Epithelial cell of esophagus (primary cell): ENCODE measurements at regions not wholly inside any gene's neighbourhood (a gene's known extent, or its start where the extent isn't known, plus 50 kb on each side); places are given as distances from the start of the nearest gene placed in this dataset.

Experiments used
- DNase-seq: peaks from one replicate; pipeline ENCODE4 v3.0.0; 2010; ENCODE audit warnings: low read depth
- H3K4me3 ChIP-seq: 2 replicates; pipeline ENCODE4 v1.5.1; 2011; ENCODE audit warnings: mild to moderate bottlenecking, low read length, control low read depth
- CTCF ChIP-seq: IDR thresholded peaks from 2 replicates; pipeline ENCODE4 v1.5.1; 2011; ENCODE audit warnings: low read depth, mild to moderate bottlenecking, low read length, control low read depth, inconsistent platforms; ENCODE audit not compliant: insufficient read depth; ENCODE audit errors: missing control alignments

GRCh38 chr18:47758000-47758399 lies 172.5 kb downstream of the SMAD2 start:
- peak; percentile 8 for DNase-seq
- peak; percentile 33 for TF ChIP-seq CTCF
- H3K4me3 ChIP-seq, result no peak overlapping the region

- peak; percentile 69 for DNase-seq
- peak; percentile 93 for TF ChIP-seq CTCF
Measured at GRCh38 chr18:47756364-47757016, 174.0 kb downstream of the SMAD2 start.

GRCh38 chr18:47755102-47755456 lies 175.4 kb downstream of the SMAD2 start:
- no peak for TF ChIP-seq CTCF
- H3K4me3 ChIP-seq, result no peak overlapping the region
- DNase-seq, result no peak

More at GRCh38 chr18:47756364-47757016, 174.0 kb downstream of the SMAD2 start:
- H3K4me3 ChIP-seq, result no peak overlapping the region

GRCh38 chr18:47754311-47755101 lies 176.0 kb downstream of the SMAD2 start:
- peak; percentile 33 for DNase-seq
- no peak overlapping the region for H3K4me3 ChIP-seq
- peak; percentile 63 for TF ChIP-seq CTCF

GRCh38 chr18:47752796-47753645 lies 177.4 kb downstream of the SMAD2 start:
- TF ChIP-seq CTCF, result no peak
- H3K4me3 ChIP-seq, result no peak overlapping the region
- no peak for DNase-seq

- DNase-seq, result no peak
- no peak overlapping the region for H3K4me3 ChIP-seq
- no peak for TF ChIP-seq CTCF
Measured at GRCh38 chr18:47750889-47751423, 179.5 kb downstream of the SMAD2 start.
